AG10803 (cell line): ENCODE measurements at regions not wholly inside any gene's neighbourhood (a gene's known extent, or its start where the extent isn't known, plus 50 kb on each side); places are given as distances from the start of the nearest gene placed in this dataset.
A peak's percentile ranks its signal among the peaks of the same experiment; 100 is the strongest.
"Not testable (repeated sequence)": the region's sequence is repeated elsewhere in the genome, so short reads cannot be mapped to it uniquely, and the experiment has no call there.

Experiments used
- DNase-seq: peaks from one replicate; pipeline ENCODE4 v3.0.0; 2010; ENCODE audit warnings: low read depth
- H3K4me3 ChIP-seq: 2 replicates; pipeline ENCODE4 v1.5.1; 2011; ENCODE audit warnings: mild to moderate bottlenecking, low read length, control low read depth
- CTCF ChIP-seq: conservative IDR thresholded peaks from 2 replicates; pipeline ENCODE4 v1.5.1; 2011; ENCODE audit warnings: mild to moderate bottlenecking, low read length, control low read depth, inconsistent platforms

GRCh38 chr7:152577339-152577738 is 98.6 kb downstream of the XRCC2 start:
- no peak for TF ChIP-seq CTCF
- no peak for DNase-seq
- no peak overlapping the region for H3K4me3 ChIP-seq

GRCh38 chr7:152574892-152575548 is 100.9 kb downstream of the XRCC2 start:
- no peak for DNase-seq
- no peak overlapping the region for H3K4me3 ChIP-seq
- no peak for TF ChIP-seq CTCF

- H3K4me3 ChIP-seq, DNase-seq: not testable (repeated sequence)
These were observed 102.8 kb downstream of the XRCC2 start for GRCh38 chr7:152573186-152573585.

GRCh38 chr7:152572101-152572500 is 103.8 kb downstream of the XRCC2 start:
- H3K4me3 ChIP-seq = no peak overlapping the region
- no peak for TF ChIP-seq CTCF
- DNase-seq = peak; percentile 22

GRCh38 chr7:152571068-152571467 is 104.9 kb downstream of the XRCC2 start:
- DNase-seq = no peak
- TF ChIP-seq CTCF = no peak
- H3K4me3 ChIP-seq = no peak overlapping the region

GRCh38 chr7:152568972-152569371 is 107.0 kb downstream of the XRCC2 start:
- H3K4me3 ChIP-seq = no peak overlapping the region
- no peak for DNase-seq
- no peak for TF ChIP-seq CTCF

GRCh38 chr7:152565731-152566130 is 110.2 kb downstream of the XRCC2 start:
- DNase-seq = no peak
- no peak for TF ChIP-seq CTCF
- H3K4me3 ChIP-seq = no peak overlapping the region
